Astrocyte (in vitro differentiated cells and primary cell): ENCODE measurements at regions not wholly inside any gene's neighbourhood (a gene's known extent, or its start where the extent isn't known, plus 50 kb on each side); places are given as distances from the start of the nearest gene placed in this dataset.
"Not testable (repeated sequence)": the region's sequence is repeated elsewhere in the genome, so short reads cannot be mapped to it uniquely, and the experiment has no call there.

ENCODE experiments used
- DNase-seq: peaks from one replicate; pipeline ENCODE4 v3.0.0-alpha.2; 2010; ENCODE audit warnings: low read depth
- FAIRE-seq: peaks from 2 replicates; lab custom pipeline; 2011; peaks lifted over from hg19 to GRCh38; lab: Jason Lieb, UNC
- H2AFZ ChIP-seq: 2 replicates; pipeline ENCODE4 v1.6.0; 2012; ENCODE audit warnings: low read depth, low read length, inconsistent platforms
- H3K27ac ChIP-seq: 2 replicates; pipeline ENCODE4 v1.5.1; 2011; ENCODE audit warnings: low read depth, low read length, inconsistent platforms
- H3K27me3 ChIP-seq: 2 replicates; pipeline ENCODE4 v1.6.0; 2011; ENCODE audit warnings: low read length, inconsistent platforms; ENCODE audit not compliant: insufficient read depth
- H3K36me3 ChIP-seq: 2 replicates; pipeline ENCODE4 v1.5.1; 2011; ENCODE audit warnings: low read length, inconsistent platforms; ENCODE audit not compliant: insufficient read depth
- H3K4me1 ChIP-seq: 2 replicates; pipeline ENCODE4 v1.5.1; 2011; ENCODE audit warnings: low read length, inconsistent platforms; ENCODE audit not compliant: insufficient read depth
- H3K4me2 ChIP-seq: 2 replicates; pipeline ENCODE4 v1.6.0; 2012; ENCODE audit warnings: low read length, inconsistent platforms
- H3K4me3 ChIP-seq: 2 replicates; pipeline ENCODE4 v1.5.1; 2011; ENCODE audit warnings: low read depth, mild to moderate bottlenecking, low read length, inconsistent platforms; ENCODE audit not compliant: insufficient read depth
- H3K79me2 ChIP-seq: 2 replicates; pipeline ENCODE4 v1.6.0; 2012; ENCODE audit warnings: mild to moderate bottlenecking, low read length, inconsistent platforms; ENCODE audit not compliant: insufficient read depth
- H3K9ac ChIP-seq: 2 replicates; pipeline ENCODE4 v1.6.0; 2012; ENCODE audit warnings: mild to moderate bottlenecking, low read length, inconsistent platforms
- H3K9me3 ChIP-seq: 2 replicates; pipeline ENCODE4 v1.5.1; 2012; ENCODE audit warnings: low read depth, mild to moderate bottlenecking, low read length, inconsistent platforms; ENCODE audit not compliant: insufficient read depth
- H4K20me1 ChIP-seq: 2 replicates; pipeline ENCODE4 v1.6.0; 2012; ENCODE audit warnings: low read length, inconsistent platforms; ENCODE audit not compliant: insufficient read depth
- H3K27ac Mint-ChIP-seq: one replicate; pipeline ENCODE4 v1.8.0; 2021; ENCODE audit warnings: mild to moderate bottlenecking, mixed read lengths; ENCODE audit not compliant: unreplicated experiment
- H3K27me3 Mint-ChIP-seq: one replicate; pipeline ENCODE4 v1.8.0; 2021; ENCODE audit warnings: low read depth, mixed read lengths; ENCODE audit not compliant: unreplicated experiment
- H3K36me3 Mint-ChIP-seq: one replicate; pipeline ENCODE4 v1.8.0; 2021; ENCODE audit warnings: low read depth, mixed read lengths; ENCODE audit not compliant: unreplicated experiment
- H3K4me1 Mint-ChIP-seq: one replicate; pipeline ENCODE4 v1.8.0; 2021; ENCODE audit warnings: low read depth, mixed read lengths; ENCODE audit not compliant: unreplicated experiment
- H3K4me3 Mint-ChIP-seq: one replicate; pipeline ENCODE4 v1.8.0; 2021; ENCODE audit warnings: mild to moderate bottlenecking, moderate library complexity, mixed read lengths; ENCODE audit not compliant: unreplicated experiment
- H3K9me3 Mint-ChIP-seq: one replicate; pipeline ENCODE4 v1.8.0; 2021; ENCODE audit warnings: mild to moderate bottlenecking, mixed read lengths; ENCODE audit not compliant: unreplicated experiment
- CTCF ChIP-seq: IDR thresholded peaks from 2 replicates; pipeline ENCODE4 v1.5.1; 2011; ENCODE audit warnings: low read depth, mild to moderate bottlenecking, inconsistent platforms, low read length, moderate library complexity; ENCODE audit not compliant: insufficient read depth
- EZH2 ChIP-seq: IDR thresholded peaks from 2 replicates; pipeline ENCODE4 v1.6.1; 2012; ENCODE audit warnings: mild to moderate bottlenecking, low read length, inconsistent platforms; ENCODE audit not compliant: insufficient read depth

GRCh38 chr7:149624006-149624405 is 126.4 kb upstream of the ZNF746 start:
- peak overlapping the region; percentile 77 for H3K27ac Mint-ChIP-seq

GRCh38 chr7:149623262-149623997 is 125.8 kb upstream of the ZNF746 start:
- H3K9me3 Mint-ChIP-seq, H3K36me3 ChIP-seq, H3K4me1 Mint-ChIP-seq, H3K9me3 ChIP-seq, H3K27me3 ChIP-seq, FAIRE-seq, H3K4me1 ChIP-seq: not testable (repeated sequence)
- Mint-ChIP-seq H3K36me3 (peaks cover 11% of the 10 kb centered on the region), H3K4me3 (peak overlapping the region; percentile 97), H3K27me3 (peaks cover 15% of the 10 kb centered on the region), H3K27ac (peak overlapping the region; percentile 77)
- DNase-seq, result peak; percentile 65
- Histone ChIP-seq H3K9ac (peak overlapping the region; percentile 85), H3K4me2 (peak overlapping the region; percentile 100), H2AFZ (peak overlapping the region; percentile 52), H4K20me1 (peaks cover 40% of the 10 kb centered on the region), H3K27ac (peak overlapping the region; percentile 78), H3K79me2 (peaks cover 36% of the 10 kb centered on the region), H3K4me3 (peak overlapping the region; percentile 94)

More at GRCh38 chr7:149624006-149624405, 126.4 kb upstream of the ZNF746 start:
- no peaks in the 10 kb centered on the region for H3K9me3 ChIP-seq
- peaks cover 1% of the 10 kb centered on the region for H3K27me3 ChIP-seq
- peaks cover 11% of the 10 kb centered on the region for H3K36me3 Mint-ChIP-seq
- H3K9me3 Mint-ChIP-seq, result no peaks in the 10 kb centered on the region
- H3K9ac ChIP-seq, result peak overlapping the region; percentile 85
- peak overlapping the region; percentile 78 for H3K27ac ChIP-seq
- H3K79me2 ChIP-seq, result peaks cover 36% of the 10 kb centered on the region
- peaks cover 20% of the 10 kb centered on the region for H3K27me3 Mint-ChIP-seq
- peaks cover 7% of the 10 kb centered on the region for H3K4me1 ChIP-seq
- peak overlapping the region; percentile 94 for H3K4me3 ChIP-seq
- DNase-seq (no peak), FAIRE-seq (no peak)
- H3K36me3 ChIP-seq, result peaks cover 8% of the 10 kb centered on the region
- peaks cover 9% of the 10 kb centered on the region for H3K4me1 Mint-ChIP-seq
- H4K20me1 ChIP-seq, result peaks cover 37% of the 10 kb centered on the region
- TF ChIP-seq EZH2, result no peak
- no peak for TF ChIP-seq CTCF
- H3K4me2 ChIP-seq, result peak overlapping the region; percentile 100
- H3K4me3 Mint-ChIP-seq, result peak overlapping the region; percentile 97
- H2AFZ ChIP-seq, result peak overlapping the region; percentile 93

GRCh38 chr7:149622444-149623210 is 125.0 kb upstream of the ZNF746 start:
- DNase-seq, result no peak
- Mint-ChIP-seq H3K4me3 (peak overlapping the region; percentile 97), H3K27me3 (peaks cover 7% of the 10 kb centered on the region), H3K4me1 (peaks cover 9% of the 10 kb centered on the region), H3K9me3 (no peaks in the 10 kb centered on the region), H3K27ac (no peak overlapping the region), H3K36me3 (peaks cover 13% of the 10 kb centered on the region)
- H3K4me1 ChIP-seq, result peaks cover 7% of the 10 kb centered on the region
- H3K9ac ChIP-seq, result peak overlapping the region; percentile 85
- peaks cover 10% of the 10 kb centered on the region for H3K36me3 ChIP-seq
- H3K27me3 ChIP-seq, result no peaks in the 10 kb centered on the region
- peaks cover 36% of the 10 kb centered on the region for H3K79me2 ChIP-seq
- peak overlapping the region; percentile 94 for H3K4me3 ChIP-seq
- TF ChIP-seq CTCF (no peak), EZH2 (no peak)
- peaks cover 41% of the 10 kb centered on the region for H4K20me1 ChIP-seq
- no peak overlapping the region for H2AFZ ChIP-seq
- H3K9me3 ChIP-seq, result no peaks in the 10 kb centered on the region
- no peak for FAIRE-seq
- peak overlapping the region; percentile 100 for H3K4me2 ChIP-seq
- no peak overlapping the region for H3K27ac ChIP-seq
